GM10266 (cell line): ENCODE measurements at regions not wholly inside any gene's neighbourhood (a gene's known extent, or its start where the extent isn't known, plus 50 kb on each side); places are given as distances from the start of the nearest gene placed in this dataset.

ENCODE experiments used
- DNase-seq: peaks from one replicate; pipeline ENCODE4 v3.0.0; 2012; ENCODE audit errors: extremely low spot score
- CTCF ChIP-seq: IDR thresholded peaks from 2 replicates; pipeline ENCODE4 v1.5.1; 2012; ENCODE audit warnings: mild to moderate bottlenecking, low read depth; ENCODE audit not compliant: control insufficient read depth, insufficient read depth; ENCODE audit errors: missing control alignments

- DNase-seq = no peak
- TF ChIP-seq CTCF = no peak
These were observed 98.1 kb upstream of the SYNPR start for GRCh38 chr3:63179862-63180522.

- DNase-seq = no peak
These were observed 85.9 kb upstream of the SYNPR start for GRCh38 chr3:63192248-63192647.

GRCh38 chr3:63193647-63194046 is 84.5 kb upstream of the SYNPR start:
- DNase-seq = no peak

More at GRCh38 chr3:63192248-63192647, 85.9 kb upstream of the SYNPR start:
- no peak for TF ChIP-seq CTCF

GRCh38 chr3:63199606-63200005 is 78.5 kb upstream of the SYNPR start:
- DNase-seq = no peak
- no peak for TF ChIP-seq CTCF

More at GRCh38 chr3:63193647-63194046, 84.5 kb upstream of the SYNPR start:
- peak; percentile 11 for TF ChIP-seq CTCF

- no peak for DNase-seq
- no peak for TF ChIP-seq CTCF
These were observed 75.6 kb upstream of the SYNPR start for GRCh38 chr3:63202529-63202928.

- TF ChIP-seq CTCF = no peak
- no peak for DNase-seq
These were observed 71.0 kb upstream of the SYNPR start for GRCh38 chr3:63207066-63207590.

GRCh38 chr3:63228087-63228486 is 50.0 kb upstream of the SYNPR start:
- no peak for DNase-seq
- TF ChIP-seq CTCF = no peak
